HCT116 (cell line): ENCODE measurements at regions not wholly inside any gene's neighbourhood (a gene's known extent, or its start where the extent isn't known, plus 50 kb on each side); places are given as distances from the start of the nearest gene placed in this dataset.

Source experiments
- CTCF ChIP-seq, 3 experiments: fragments of 200-600 bp in 1 of 3; sonication (generic) in 1 of 3; IDR thresholded peaks in 2 of 3; conservative IDR thresholded peaks in 1 of 3; 2 replicates each; pipeline ENCODE4 v1.5.1; 2012 to 2017; ENCODE audit warnings: low read depth in 2 of 3, low read length in 2 of 3, antibody characterized with exemption in 1 of 3, borderline replicate concordance in 1 of 3, control low read depth in 1 of 3, mild to moderate bottlenecking in 1 of 3, mixed read lengths in 1 of 3, mixed run types in 1 of 3, moderate library complexity in 1 of 3; ENCODE audit not compliant: insufficient read depth in 1 of 3
- EZH2 ChIP-seq: fragments of 200-600 bp; sonication (generic); IDR thresholded peaks from 2 replicates; pipeline ENCODE4 v1.6.1; 2017; ENCODE audit warnings: antibody characterized with exemption, mixed run types
- POLR2A ChIP-seq: IDR thresholded peaks from 2 replicates; pipeline ENCODE4 v1.7.0; 2011; ENCODE audit warnings: borderline replicate concordance; ENCODE audit not compliant: insufficient read depth, insufficient read length; ENCODE audit errors: extremely low read depth
- POLR2AphosphoS5 ChIP-seq: IDR thresholded peaks from 2 replicates; pipeline ENCODE4 v1.6.1; 2011; ENCODE audit warnings: mild to moderate bottlenecking, low read depth, low read length, moderate library complexity
- RAD21 ChIP-seq: IDR thresholded peaks from 2 replicates; pipeline ENCODE4 v1.6.1; 2012; ENCODE audit warnings: low read depth, mild to moderate bottlenecking
- SIN3A ChIP-seq: IDR thresholded peaks from 2 replicates; pipeline ENCODE4 v1.6.1; 2012; ENCODE audit warnings: low read depth
- SP1 ChIP-seq: IDR thresholded peaks from 2 replicates; pipeline ENCODE4 v1.6.1; 2012; ENCODE audit warnings: low read depth
- SRF ChIP-seq: IDR thresholded peaks from 2 replicates; pipeline ENCODE4 v1.6.1; 2012; ENCODE audit warnings: low read depth
- ZNF274 ChIP-seq: fragments of 200-500 bp; sonication (Bioruptor generic); IDR thresholded peaks from 2 replicates; pipeline ENCODE4 v1.6.1; 2014; ENCODE audit warnings: mild to moderate bottlenecking, low read depth, low read length, inconsistent platforms

- TF ChIP-seq SP1 (no peak), CTCF (IDR thresholded peaks at IDR 0.05 in 2 of 3, conservative IDR thresholded peaks at IDR 0.05 in 1 of 3; ENCODE audit: borderline replicate concordance in 1 of 3, insufficient read depth in 1 of 3, low read depth in 2 of 3, low read length in 2 of 3) (no peak), POLR2A (no peak), SRF (no peak), EZH2 (no peak), POLR2AphosphoS5 (no peak), SIN3A (no peak), ZNF274 (no peak), RAD21 (no peak)
Measured at GRCh38 chr16:75942351-75942750, 216.1 kb upstream of the CPHXL start.
